Lower lobe of right lung (tissue), 2 donors: ENCODE measurements at regions not wholly inside any gene's neighbourhood (a gene's known extent, or its start where the extent isn't known, plus 50 kb on each side); places are given as distances from the start of the nearest gene placed in this dataset.

Experiments used
- ATAC-seq, 2 donors: fragments of 200-7000 bp; cut with Tn5 transposase; one replicate each; pipeline ENCODE4 v1.9.1; 2020 to 2022; ENCODE audit warnings: mild to moderate bottlenecking in 2 of 2, moderate library complexity in 2 of 2
- DNase-seq: peaks from one replicate; pipeline ENCODE4 v3.0.0-alpha.2; 2020
- H3K27ac ChIP-seq: fragments of 200-600 bp; one replicate; pipeline ENCODE4 v1.8.0; 2022
- H3K27me3 ChIP-seq: fragments of 200-600 bp; one replicate; pipeline ENCODE4 v1.8.0; 2022; ENCODE audit warnings: low read depth
- H3K36me3 ChIP-seq: fragments of 200-600 bp; one replicate; pipeline ENCODE4 v1.8.0; 2022; ENCODE audit warnings: mild to moderate bottlenecking
- H3K4me1 ChIP-seq: fragments of 200-600 bp; one replicate; pipeline ENCODE4 v1.8.0; 2022
- H3K4me3 ChIP-seq: fragments of 200-600 bp; one replicate; pipeline ENCODE4 v1.8.0; 2022; ENCODE audit warnings: mild to moderate bottlenecking
- H3K9me3 ChIP-seq: fragments of 200-600 bp; one replicate; pipeline ENCODE4 v1.8.0; 2022
- intact Hi-C: fragments of 100-400 bp; cut with DNase I; formaldehyde crosslinking; loops from one replicate; pipeline ENCODE4 v1.11.0; 2022
- TF ChIP-seq, protein P1 (sequence below): fragments of 200-600 bp; IDR thresholded peaks from one replicate; pipeline ENCODE4 v1.8.0; 2022; ENCODE audit warnings: antibody characterized with exemption, mild to moderate bottlenecking
- donor health status: DM: no; HTN: yes; CAD: no; lungs with severe emphysema.

DNA sequence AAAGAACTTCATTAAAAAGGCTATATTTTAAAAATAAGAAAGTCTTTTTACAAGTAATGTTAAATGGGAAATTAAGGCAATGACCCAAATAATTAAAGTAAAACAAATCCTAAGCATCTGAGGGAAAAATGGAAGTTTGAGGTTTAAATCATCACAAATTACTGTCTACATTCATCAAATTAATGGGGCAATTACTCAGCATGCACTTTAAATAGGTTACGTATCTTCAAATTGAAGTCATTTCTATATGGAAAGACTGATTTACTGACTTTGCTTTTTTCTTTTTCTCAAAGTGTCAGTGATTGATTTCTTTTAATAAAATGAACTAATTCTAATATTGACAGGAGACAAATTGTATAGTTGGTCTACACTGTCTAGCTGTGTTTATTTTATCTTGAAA lies 1452.3 kb downstream of the NCAM2 start:
- Histone ChIP-seq H3K36me3 (no peaks in the 10 kb centered on the region), H3K4me1 (no peaks in the 10 kb centered on the region), H3K27me3 (no peaks in the 10 kb centered on the region), H3K9me3 (no peaks in the 10 kb centered on the region), H3K27ac (no peak overlapping the region), H3K4me3 (no peak overlapping the region)
- TF ChIP-seq, protein P1, sequence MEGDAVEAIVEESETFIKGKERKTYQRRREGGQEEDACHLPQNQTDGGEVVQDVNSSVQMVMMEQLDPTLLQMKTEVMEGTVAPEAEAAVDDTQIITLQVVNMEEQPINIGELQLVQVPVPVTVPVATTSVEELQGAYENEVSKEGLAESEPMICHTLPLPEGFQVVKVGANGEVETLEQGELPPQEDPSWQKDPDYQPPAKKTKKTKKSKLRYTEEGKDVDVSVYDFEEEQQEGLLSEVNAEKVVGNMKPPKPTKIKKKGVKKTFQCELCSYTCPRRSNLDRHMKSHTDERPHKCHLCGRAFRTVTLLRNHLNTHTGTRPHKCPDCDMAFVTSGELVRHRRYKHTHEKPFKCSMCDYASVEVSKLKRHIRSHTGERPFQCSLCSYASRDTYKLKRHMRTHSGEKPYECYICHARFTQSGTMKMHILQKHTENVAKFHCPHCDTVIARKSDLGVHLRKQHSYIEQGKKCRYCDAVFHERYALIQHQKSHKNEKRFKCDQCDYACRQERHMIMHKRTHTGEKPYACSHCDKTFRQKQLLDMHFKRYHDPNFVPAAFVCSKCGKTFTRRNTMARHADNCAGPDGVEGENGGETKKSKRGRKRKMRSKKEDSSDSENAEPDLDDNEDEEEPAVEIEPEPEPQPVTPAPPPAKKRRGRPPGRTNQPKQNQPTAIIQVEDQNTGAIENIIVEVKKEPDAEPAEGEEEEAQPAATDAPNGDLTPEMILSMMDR: no peak
- intact Hi-C loops: no loop called here
- DNase-seq (no peak), ATAC-seq (no peak)

DNA sequence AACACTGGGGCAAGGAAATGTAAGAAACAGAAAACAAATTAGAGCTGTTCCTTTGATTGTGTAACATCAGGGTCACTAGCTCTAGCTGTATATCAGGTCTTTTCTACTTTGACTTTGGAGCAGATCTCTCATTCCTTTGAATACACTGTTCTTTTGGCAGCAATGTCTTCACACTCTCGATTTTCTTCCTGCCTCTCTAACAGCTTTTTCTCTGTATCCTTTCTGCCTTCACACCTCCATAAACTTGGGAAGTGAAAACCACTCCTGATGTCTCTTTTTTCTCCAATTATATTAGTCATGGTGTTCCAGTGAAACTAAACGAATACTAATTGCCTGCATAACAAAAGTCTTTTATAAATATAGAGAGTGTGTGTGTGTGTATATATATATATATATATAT lies 1458.0 kb downstream of the NCAM2 start:
- no peak for ATAC-seq
- Histone ChIP-seq H3K4me3 (no peak overlapping the region), H3K9me3 (no peaks in the 10 kb centered on the region), H3K4me1 (no peaks in the 10 kb centered on the region), H3K27me3 (no peaks in the 10 kb centered on the region), H3K27ac (no peak overlapping the region), H3K36me3 (no peaks in the 10 kb centered on the region)
- TF ChIP-seq, protein P1: no peak
- intact Hi-C loops: no loop called here
- no peak for DNase-seq

DNA sequence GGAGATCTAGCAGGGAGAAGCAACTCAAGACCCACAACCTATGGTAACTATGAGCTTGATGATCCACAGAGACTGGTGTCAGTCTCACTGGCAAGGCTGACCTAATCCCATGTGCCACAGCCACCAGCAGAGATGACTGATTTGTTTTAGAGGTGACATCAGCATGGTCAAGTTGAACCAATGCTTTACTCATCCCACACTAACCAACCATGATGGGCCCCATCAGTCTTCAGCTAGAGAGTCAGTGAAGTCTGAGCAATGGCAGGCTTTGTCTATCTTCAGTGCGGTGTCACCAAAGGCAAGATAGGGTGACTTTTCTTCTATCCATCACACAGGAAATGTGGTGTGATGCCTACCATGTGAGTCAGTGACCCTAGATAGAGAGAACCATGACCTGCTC lies 1470.7 kb downstream of the NCAM2 start:
- TF ChIP-seq, protein P1: no peak
- intact Hi-C loops: no loop called here
- H3K9me3 ChIP-seq: no peaks in the 10 kb centered on the region
- no peak overlapping the region for H3K4me3 ChIP-seq
- no peak for ATAC-seq
- no peaks in the 10 kb centered on the region for H3K27me3 ChIP-seq
- no peaks in the 10 kb centered on the region for H3K36me3 ChIP-seq
- H3K27ac ChIP-seq: no peak overlapping the region
- no peaks in the 10 kb centered on the region for H3K4me1 ChIP-seq
- DNase-seq: no peak

DNA sequence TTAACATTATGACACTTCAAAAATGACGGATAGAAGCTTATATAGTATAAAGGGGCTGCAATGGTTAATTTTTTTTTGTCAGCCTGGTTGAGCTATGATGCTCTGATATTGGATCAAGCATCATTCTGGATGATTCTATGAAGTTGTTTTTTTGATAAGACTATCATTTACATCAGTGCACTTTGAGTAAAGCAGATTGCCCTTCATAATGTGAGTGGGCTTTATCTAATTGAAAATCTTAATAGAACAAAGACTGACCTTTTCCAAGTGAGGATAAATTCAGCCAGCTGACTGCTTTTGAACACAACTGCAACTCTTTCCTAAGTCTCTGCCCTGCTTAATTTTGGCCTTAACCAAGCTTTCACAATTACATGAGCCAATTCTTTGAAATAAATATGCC lies 1476.2 kb downstream of the NCAM2 start:
- H3K36me3 ChIP-seq: no peaks in the 10 kb centered on the region
- ATAC-seq (no peak), DNase-seq (no peak)
- H3K9me3 ChIP-seq: no peaks in the 10 kb centered on the region
- H3K27me3 ChIP-seq: no peaks in the 10 kb centered on the region
- no peak overlapping the region for H3K4me3 ChIP-seq
- no peaks in the 10 kb centered on the region for H3K4me1 ChIP-seq
- H3K27ac ChIP-seq: no peak overlapping the region
- intact Hi-C loops: no loop called here
- TF ChIP-seq, protein P1: no peak

DNA sequence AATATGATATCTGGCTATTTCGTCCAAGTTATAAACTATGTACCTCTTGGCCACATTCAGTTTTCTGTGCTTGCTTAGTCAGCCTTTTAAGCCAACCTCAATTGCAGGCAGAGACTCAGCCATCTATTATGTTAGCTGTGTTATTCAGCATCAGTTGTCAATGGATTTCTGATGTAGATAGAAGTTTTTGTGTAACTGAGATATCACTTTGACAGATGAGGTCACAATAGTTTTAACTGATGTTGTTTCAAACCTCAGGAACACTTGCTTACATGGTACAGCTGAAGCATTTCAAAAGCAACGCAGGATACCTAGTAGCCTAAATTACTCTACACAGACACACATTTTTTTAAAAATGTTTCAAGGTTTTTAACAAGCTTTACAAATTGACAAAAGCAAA lies 1478.0 kb downstream of the NCAM2 start:
- Histone ChIP-seq H3K9me3 (no peaks in the 10 kb centered on the region), H3K36me3 (no peaks in the 10 kb centered on the region), H3K27me3 (no peaks in the 10 kb centered on the region), H3K4me1 (no peaks in the 10 kb centered on the region), H3K27ac (no peak overlapping the region), H3K4me3 (no peak overlapping the region)
- no peak for ATAC-seq
- DNase-seq: no peak
- TF ChIP-seq, protein P1: no peak
- intact Hi-C loops: no loop called here
